ENCODE measurements at regions not wholly inside any gene's neighbourhood (a gene's known extent, or its start where the extent isn't known, plus 50 kb on each side); places are given as distances from the start of the nearest gene placed in this dataset.
"Not testable (repeated sequence)": the region's sequence is repeated elsewhere in the genome, so short reads cannot be mapped to it uniquely, and the experiment has no call there.

DNA sequence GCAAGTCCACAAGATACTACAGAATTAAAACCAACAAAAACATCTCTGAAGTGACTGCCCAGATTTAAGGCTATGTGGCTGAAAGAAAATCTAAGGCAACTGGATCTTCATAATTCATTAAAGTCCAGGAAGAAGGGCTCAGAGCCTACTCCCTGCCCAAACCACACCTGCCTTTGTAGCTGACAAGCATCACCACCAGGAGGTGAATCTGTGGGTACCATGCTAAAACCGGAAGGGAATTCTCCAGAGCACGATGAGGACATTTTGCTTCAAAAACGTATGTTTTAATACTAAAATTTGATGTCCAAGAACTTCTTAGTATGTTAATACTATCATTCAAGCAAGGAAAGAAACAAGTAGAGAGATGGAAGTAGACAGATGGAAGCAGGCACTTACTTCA is 495.9 kb upstream of the NECTIN3 start:
- DNase-seq, result no peak

DNA sequence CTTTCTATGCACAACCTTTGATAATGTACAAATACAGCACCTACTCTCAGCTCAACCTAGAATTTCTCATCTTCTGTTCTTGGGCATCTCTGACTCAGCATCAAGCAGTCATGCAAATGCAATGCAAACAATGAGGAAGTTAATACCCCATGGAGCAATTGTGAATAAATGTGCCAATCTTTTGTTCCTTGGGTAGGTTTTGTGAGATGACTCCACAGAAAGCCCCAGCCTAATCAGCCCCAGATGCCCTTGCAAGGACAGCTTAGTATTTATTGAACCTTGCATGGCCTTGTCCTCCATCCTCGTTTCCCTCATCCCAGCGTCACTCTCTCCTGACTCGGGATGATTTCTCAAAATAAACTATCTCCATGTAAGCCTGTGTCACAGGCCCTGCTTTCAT is 494.7 kb upstream of the NECTIN3 start:
- DNase-seq, result no peak

DNA sequence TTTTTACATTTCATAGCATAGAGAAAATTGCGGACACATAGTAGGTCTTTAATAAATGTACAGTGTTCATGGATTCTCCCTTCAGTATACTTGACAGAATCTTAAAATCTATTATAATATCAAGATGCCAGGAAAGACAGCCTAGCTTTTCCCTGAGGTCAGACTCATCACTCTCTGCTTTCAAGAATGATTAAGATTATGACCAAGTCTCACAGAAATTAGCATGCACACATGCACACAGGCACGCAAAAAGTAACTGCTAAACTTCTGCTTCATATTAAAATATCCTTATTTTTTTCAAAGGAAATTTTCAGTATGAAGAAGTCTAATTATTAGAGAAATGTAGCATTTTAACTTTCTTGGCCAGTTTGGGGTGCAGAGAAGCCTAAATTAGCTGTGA is 493.8 kb upstream of the NECTIN3 start:
- DNase-seq, result no peak

DNA sequence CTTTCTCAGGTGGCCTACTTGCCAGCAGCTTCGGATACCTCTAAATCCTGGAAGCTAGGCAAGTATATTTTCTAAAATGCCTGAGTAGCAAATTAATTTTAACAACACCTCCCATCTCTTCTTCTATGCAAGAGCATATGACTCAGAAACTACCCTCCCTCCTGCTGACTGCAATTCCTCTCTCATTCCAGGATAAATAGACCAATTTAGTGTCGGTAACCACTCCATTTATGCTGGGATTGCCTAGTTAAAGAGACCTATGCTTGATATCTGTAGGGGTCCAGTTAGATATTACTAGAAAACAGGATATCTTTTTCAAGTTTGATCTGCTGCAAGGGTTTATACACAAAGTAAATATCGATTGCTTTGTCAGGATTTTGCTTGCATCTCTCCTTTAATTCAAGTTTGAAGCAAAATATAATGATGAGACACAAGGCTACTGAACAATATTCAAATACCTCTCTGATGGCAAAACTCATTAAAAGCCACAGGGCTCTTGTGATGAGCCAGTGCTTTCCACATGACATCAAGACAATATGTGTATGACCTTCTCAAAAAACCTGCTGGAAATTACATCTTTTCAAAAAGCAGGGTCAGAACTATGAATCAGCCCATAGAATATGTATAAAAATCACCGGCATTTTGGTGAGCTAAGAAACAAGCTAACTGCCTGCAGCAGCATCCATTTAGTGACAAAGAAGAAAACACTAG is 491.6 kb upstream of the NECTIN3 start:
- DNase-seq, result no peak

GRCh38 chr3:110583373-110583935 is 488.2 kb upstream of the NECTIN3 start:
- DNase-seq, result no peak

- no peak for DNase-seq
Measured at GRCh38 chr3:110588906-110589305, 482.7 kb upstream of the NECTIN3 start.

- DNase-seq, result no peak
Measured at GRCh38 chr3:110589341-110589740, 482.3 kb upstream of the NECTIN3 start.

DNA sequence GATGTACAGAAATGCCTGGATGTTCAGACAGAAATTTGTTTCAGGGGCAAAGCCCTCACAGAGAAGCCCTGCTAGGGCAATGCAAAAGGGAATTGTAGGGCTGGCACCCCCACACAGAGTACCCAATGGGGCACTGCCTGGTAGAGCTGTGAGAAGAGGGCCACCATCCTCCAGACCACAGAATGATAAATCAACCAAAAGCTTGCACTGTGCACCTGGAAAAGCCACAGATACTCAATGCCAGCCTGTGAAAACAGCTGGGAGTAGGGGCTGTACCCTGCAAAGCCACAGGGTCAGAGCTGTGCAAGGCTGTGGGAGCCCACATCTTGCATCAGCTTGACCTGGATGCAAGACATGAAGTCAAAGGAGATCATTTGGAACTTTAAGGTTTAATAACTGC is 477.9 kb upstream of the NECTIN3 start:
- DNase-seq, result no peak

GRCh38 chr3:110598847-110599490 is 472.6 kb upstream of the NECTIN3 start:
- no peak for DNase-seq

GRCh38 chr3:110608566-110608965 is 463.1 kb upstream of the NECTIN3 start:
- DNase-seq, result no peak

DNA sequence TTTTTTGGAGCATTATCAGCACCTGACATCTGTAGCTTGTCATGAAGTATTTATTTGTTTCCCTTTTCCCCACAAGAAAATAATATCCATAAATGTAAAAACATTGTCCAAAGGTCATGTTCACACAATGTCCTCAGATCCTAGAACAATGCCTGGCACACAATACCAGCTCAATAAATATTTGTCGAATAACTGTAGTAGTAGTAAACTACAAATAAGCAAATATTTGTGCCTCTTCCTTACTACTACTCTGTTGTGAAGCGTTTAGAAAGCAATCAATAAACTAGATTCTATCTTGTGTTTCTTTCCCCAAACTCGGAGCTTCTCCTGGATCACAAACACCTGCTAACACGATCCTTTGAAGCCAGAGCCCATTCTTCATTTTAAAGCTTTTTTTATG is 459.6 kb upstream of the NECTIN3 start:
- DNase-seq, result no peak

GRCh38 chr3:110614186-110614585 is 457.4 kb upstream of the NECTIN3 start:
- DNase-seq, result no peak

GRCh38 chr3:110615454-110615853 is 456.2 kb upstream of the NECTIN3 start:
- no peak for DNase-seq

- DNase-seq, result no peak
Measured at GRCh38 chr3:110618512-110619226, 452.9 kb upstream of the NECTIN3 start.

GRCh38 chr3:110620118-110620517 is 451.5 kb upstream of the NECTIN3 start:
- no peak for DNase-seq

GRCh38 chr3:110623571-110623970 is 448.0 kb upstream of the NECTIN3 start:
- no peak for DNase-seq

DNA sequence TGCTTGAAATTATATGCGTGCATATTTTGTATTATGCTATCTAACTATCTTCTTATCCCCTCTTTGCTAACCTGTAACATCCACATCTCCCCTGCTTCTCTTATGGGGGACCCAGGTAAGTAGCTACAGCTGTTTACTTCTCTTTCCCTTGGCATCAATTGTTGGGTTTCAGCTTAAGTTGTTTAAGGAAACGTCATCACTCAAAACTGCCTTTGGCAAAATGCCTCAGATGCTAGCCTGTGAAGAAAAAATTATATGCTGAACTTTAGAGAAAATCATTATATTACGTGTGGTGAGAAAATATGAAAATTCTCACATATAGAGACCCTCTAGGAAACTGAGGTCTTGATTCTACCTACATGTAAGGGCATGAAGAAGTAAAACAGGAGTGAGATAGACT is 447.0 kb upstream of the NECTIN3 start:
- DNase-seq, result no peak

- DNase-seq, result no peak
Measured at GRCh38 chr3:110625201-110625747, 446.3 kb upstream of the NECTIN3 start.

DNA sequence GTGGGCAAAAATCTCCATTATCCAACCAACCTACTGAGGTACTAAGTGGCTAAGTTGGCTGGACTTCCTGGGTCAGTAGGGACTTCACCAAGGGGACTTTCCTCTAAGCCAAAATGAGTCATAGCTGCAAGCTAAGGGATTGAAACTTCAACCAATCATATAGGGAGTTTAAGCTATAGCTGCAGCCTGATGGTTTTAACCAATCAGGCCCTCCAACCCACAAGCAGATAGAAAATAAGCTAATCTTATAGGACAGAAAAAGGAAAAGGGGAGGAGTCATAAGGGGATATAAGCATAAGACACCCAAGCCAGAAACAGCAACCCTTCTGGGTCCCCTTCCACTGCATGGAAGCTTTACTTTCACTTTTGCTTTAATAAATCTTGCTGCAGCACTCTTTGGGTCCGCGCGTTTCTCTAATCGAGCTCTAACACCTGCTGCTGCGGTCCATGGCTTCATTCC is 444.9 kb upstream of the NECTIN3 start:
- DNase-seq, result not testable (repeated sequence)

- no peak for DNase-seq
Measured at GRCh38 chr3:110628650-110629301, 442.8 kb upstream of the NECTIN3 start.

GRCh38 chr3:110629917-110630316 is 441.7 kb upstream of the NECTIN3 start:
- no peak for DNase-seq

DNA sequence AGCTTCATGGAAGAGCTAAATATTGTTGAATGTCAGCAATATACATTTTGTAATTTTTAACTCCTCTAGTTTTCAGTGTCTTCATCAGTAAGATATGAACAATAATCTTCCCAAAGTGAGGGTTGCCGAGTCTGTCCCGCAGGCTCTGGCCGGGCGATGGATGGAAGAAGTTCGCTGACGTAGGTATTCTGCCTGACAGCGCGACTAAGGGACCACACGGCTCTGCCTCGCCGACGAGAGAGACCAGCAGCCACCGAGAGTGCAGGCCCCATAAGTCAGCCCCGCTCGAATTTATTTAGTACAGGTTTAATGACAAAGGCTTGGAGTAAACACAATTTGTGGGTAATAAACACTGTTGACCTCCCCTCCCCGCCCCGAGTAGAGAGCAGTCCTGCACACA is 427.4 kb upstream of the NECTIN3 start:
- no peak for DNase-seq

GRCh38 chr3:110646055-110646454 is 425.6 kb upstream of the NECTIN3 start:
- DNase-seq, result no peak
